BJ (cell line): ENCODE measurements at regions not wholly inside any gene's neighbourhood (a gene's known extent, or its start where the extent isn't known, plus 50 kb on each side); places are given as distances from the start of the nearest gene placed in this dataset.
"Not testable (repeated sequence)": the region's sequence is repeated elsewhere in the genome, so short reads cannot be mapped to it uniquely, and the experiment has no call there.

Experiments used
- CTCF ChIA-PET: fragments of 350-600 bp; formaldehyde crosslinking; extraction: SDS; loops from one replicate; lab custom pipeline; 2021; ENCODE audit warnings: antibody characterized with exemption, inconsistent platforms; lab: Yijun Ruan, JAX
- POLR2A ChIA-PET: fragments of 300-600 bp; sonication (Branson Sonifier 250); formaldehyde crosslinking; extraction: SDS; loops from one replicate; lab custom pipeline; 2021; ENCODE audit warnings: antibody characterized with exemption; lab: Charles Lee
- DNase-seq: peaks from one replicate; pipeline ENCODE4 v3.0.0-alpha.2; 2011; ENCODE audit warnings: low read depth
- H3K27me3 ChIP-seq: 2 replicates; pipeline ENCODE4 v1.6.0; 2011; ENCODE audit warnings: low read length; ENCODE audit not compliant: control insufficient read depth, insufficient read depth
- H3K36me3 ChIP-seq: 2 replicates; pipeline ENCODE4 v1.5.1; 2011; ENCODE audit warnings: low read length; ENCODE audit not compliant: control insufficient read depth, insufficient read depth
- H3K4me3 ChIP-seq: 2 replicates; pipeline ENCODE4 v1.5.1; 2011; ENCODE audit warnings: low read depth, mild to moderate bottlenecking, control low read depth, low read length
- TF ChIP-seq, protein P1 (sequence below): IDR thresholded peaks from 2 replicates; pipeline ENCODE4 v1.5.1; 2011; ENCODE audit warnings: low read depth, mild to moderate bottlenecking, control low read depth, inconsistent platforms, low read length, moderate library complexity; ENCODE audit not compliant: insufficient read depth

- H3K36me3 ChIP-seq, result no peaks in the 10 kb centered on the region
- CTCF ChIA-PET, result no interaction called here
- no peak overlapping the region for H3K4me3 ChIP-seq
- TF ChIP-seq, protein P1, sequence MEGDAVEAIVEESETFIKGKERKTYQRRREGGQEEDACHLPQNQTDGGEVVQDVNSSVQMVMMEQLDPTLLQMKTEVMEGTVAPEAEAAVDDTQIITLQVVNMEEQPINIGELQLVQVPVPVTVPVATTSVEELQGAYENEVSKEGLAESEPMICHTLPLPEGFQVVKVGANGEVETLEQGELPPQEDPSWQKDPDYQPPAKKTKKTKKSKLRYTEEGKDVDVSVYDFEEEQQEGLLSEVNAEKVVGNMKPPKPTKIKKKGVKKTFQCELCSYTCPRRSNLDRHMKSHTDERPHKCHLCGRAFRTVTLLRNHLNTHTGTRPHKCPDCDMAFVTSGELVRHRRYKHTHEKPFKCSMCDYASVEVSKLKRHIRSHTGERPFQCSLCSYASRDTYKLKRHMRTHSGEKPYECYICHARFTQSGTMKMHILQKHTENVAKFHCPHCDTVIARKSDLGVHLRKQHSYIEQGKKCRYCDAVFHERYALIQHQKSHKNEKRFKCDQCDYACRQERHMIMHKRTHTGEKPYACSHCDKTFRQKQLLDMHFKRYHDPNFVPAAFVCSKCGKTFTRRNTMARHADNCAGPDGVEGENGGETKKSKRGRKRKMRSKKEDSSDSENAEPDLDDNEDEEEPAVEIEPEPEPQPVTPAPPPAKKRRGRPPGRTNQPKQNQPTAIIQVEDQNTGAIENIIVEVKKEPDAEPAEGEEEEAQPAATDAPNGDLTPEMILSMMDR, result no peak
- no peaks in the 10 kb centered on the region for H3K27me3 ChIP-seq
- POLR2A ChIA-PET, result no interaction called here
- DNase-seq, result no peak
Measured at GRCh38 chr6:20008131-20008530, 171.0 kb downstream of the ID4 start.

- TF ChIP-seq, protein P1, result no peak
- DNase-seq, result no peak
- POLR2A ChIA-PET, result no interaction called here
- Histone ChIP-seq H3K36me3 (no peaks in the 10 kb centered on the region), H3K4me3 (no peak overlapping the region), H3K27me3 (no peaks in the 10 kb centered on the region)
- CTCF ChIA-PET, result no interaction called here
Measured at GRCh38 chr6:20013066-20013861, 176.1 kb downstream of the ID4 start.

GRCh38 chr6:20014508-20014907 lies 177.3 kb downstream of the ID4 start:
- Histone ChIP-seq H3K36me3 (no peaks in the 10 kb centered on the region), H3K4me3 (no peak overlapping the region), H3K27me3 (no peaks in the 10 kb centered on the region)
- POLR2A ChIA-PET, result no interaction called here
- DNase-seq, result no peak
- TF ChIP-seq, protein P1, result no peak
- CTCF ChIA-PET, result no interaction called here

- Histone ChIP-seq H3K36me3 (no peaks in the 10 kb centered on the region), H3K27me3 (no peaks in the 10 kb centered on the region), H3K4me3 (no peak overlapping the region)
- ChIA-PET POLR2A (no interaction called here), CTCF (no interaction called here)
- DNase-seq, result no peak
- TF ChIP-seq, protein P1, result no peak
Measured at GRCh38 chr6:20020526-20020925, 183.4 kb downstream of the ID4 start.

- ChIA-PET POLR2A (no interaction called here), CTCF (no interaction called here)
- Histone ChIP-seq H3K36me3 (no peaks in the 10 kb centered on the region), H3K4me3 (no peak overlapping the region), H3K27me3 (no peaks in the 10 kb centered on the region)
- no peak for DNase-seq
- TF ChIP-seq, protein P1, result no peak
Measured at GRCh38 chr6:20021795-20022194, 184.6 kb downstream of the ID4 start.

GRCh38 chr6:20023549-20024315 lies 186.6 kb downstream of the ID4 start:
- H3K4me3 ChIP-seq, DNase-seq, H3K36me3 ChIP-seq, POLR2A ChIA-PET, H3K27me3 ChIP-seq: not testable (repeated sequence)
- CTCF ChIA-PET, result interaction anchor here (0.6 to 0.8 kb wide), 2 partner anchors 21 to 769 kb away, joined by 3 to 6 read pairs; no protein-coding TSS in a partner anchor
